Activated naive CD4-positive, alpha-beta T cell (primary cell): ENCODE measurements at regions not wholly inside any gene's neighbourhood (a gene's known extent, or its start where the extent isn't known, plus 50 kb on each side); places are given as distances from the start of the nearest gene placed in this dataset.

ENCODE experiments used
- DNase-seq, 4 experiments: peaks; one replicate each; lab custom pipeline; 2025; lab: John Stamatoyannopoulos, UW

GRCh38 chr17:74049167-74049966 lies 154.1 kb upstream of the RPL38 start:
- DNase-seq: no peak

GRCh38 chr17:74049967-74050458 lies 153.5 kb upstream of the RPL38 start:
- DNase-seq: no peak

- no peak for DNase-seq
Observed at GRCh38 chr17:74051348-74051747, 152.1 kb upstream of the RPL38 start.

DNA sequence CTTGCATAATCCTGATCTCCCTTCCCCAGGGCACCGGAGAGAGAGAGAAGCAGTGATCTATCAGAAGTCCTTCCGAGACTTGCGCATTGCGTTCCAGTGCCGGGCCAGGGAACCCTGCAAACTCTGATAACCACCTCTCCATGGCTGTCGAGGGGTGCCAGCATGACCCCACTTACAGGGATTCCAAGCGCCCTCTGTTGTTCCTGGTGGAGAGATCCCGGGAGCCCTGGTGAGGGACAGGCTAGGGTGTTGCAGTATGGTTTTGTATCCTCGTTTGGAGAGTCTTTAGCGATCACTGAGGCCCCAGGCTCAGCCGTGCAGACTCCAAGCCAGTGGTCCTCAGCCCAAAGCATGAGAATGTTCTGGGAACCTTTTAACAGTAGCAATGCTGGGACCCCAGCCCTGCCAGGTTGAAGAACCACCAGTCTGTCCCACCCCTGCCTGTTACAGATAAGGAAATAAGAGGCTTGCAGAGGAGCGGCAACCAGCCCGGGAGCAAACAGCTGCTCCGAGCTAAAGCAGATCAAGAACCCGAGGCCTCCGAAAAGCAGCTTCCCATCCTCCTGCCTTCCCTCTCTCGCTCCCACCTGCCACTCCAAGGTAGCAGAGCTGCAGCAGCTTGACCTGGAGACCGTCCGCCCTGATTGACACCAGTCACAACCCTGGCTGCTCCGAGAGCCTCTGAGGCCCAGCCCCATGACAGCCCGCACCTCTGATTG lies 150.3 kb upstream of the RPL38 start:
- no peak for DNase-seq

DNA sequence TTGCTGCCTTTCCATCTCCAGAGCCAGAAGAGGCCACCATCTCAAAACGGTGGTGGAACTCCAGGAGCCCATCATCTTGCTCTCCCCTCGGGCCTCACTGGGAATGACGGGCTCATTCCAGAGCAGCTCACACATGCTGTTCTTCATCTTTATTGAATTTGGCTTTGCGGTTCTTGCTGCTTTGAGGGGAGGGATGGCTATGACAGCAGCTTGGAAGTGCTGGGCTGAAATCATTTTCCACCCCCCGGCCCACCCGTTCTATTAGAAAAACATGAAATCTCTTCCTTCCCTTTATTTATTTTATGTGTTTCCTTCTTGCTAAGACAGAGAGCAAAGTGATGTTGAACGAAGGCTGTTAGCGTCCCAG lies 149.8 kb upstream of the RPL38 start:
- DNase-seq: no peak

DNA sequence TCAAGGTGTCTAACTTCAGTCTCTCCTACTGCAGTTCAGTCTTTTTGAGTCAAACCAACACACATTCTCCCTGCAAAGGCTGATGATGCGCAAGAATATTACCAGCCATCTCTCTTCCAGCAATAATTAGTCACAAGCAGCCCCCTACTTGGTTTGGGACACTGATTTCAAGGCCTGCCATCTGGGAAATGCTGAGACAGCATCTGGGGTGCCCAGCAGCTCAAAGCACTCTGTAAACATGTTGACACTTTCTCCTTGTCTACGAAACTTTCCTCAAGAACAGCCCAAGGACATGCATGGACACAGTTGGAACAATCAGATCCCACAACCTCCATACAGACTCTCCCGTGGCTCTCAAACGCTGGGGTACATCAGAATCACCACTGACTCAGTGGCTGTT lies 149.2 kb upstream of the RPL38 start:
- no peak for DNase-seq

DNA sequence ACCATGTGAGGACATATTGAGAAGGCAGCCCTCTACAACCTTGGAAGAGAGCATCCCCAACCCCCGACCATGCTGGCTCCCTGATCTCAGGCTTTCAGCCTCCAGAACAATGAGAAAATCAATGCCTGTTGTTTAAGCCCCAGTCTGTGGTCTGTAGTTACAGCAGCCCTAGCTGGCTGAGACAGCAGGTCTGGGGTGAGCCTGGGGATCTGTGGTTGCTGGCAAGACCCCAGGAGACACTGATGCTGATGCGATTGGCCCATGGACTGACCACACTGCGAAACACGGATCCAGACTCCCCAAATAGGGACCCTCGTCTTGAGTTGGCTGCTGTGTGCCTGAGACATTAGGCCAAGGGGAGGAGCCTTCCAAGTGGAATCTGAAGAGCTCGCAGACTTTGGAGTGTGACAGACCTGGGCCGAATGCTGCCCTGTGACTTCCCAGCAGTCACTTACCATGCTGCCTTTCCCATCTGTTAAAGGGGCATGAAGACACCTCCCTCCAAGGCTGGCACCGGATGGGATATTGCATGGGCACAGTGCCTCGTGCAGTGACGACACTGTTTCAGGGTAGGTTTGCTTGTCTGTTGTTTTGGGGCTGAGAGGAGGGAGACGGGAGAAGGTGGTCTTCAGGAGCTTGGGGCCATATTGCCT lies 147.8 kb upstream of the RPL38 start:
- no peak for DNase-seq

GRCh38 chr17:74059479-74060240 lies 143.8 kb upstream of the RPL38 start:
- DNase-seq: no peak

DNA sequence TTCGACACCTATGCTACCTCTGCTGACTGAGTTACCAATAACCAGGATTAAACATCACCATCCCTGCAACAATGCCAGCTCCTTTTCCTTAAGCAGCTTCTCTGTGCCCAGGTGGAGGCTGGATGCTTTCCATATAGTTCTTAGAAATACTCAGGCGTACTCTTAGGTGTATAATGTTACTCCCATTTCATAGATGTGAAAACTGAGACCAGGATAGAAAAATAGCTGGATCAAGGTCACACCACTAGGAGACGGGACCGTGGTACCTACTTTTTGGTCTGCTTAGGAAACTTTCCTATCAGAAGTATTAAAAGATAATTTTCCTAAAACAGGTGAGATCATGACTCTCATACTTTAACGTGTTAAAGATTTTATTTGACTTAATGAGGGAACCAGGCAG lies 141.7 kb upstream of the RPL38 start:
- DNase-seq: no peak

DNA sequence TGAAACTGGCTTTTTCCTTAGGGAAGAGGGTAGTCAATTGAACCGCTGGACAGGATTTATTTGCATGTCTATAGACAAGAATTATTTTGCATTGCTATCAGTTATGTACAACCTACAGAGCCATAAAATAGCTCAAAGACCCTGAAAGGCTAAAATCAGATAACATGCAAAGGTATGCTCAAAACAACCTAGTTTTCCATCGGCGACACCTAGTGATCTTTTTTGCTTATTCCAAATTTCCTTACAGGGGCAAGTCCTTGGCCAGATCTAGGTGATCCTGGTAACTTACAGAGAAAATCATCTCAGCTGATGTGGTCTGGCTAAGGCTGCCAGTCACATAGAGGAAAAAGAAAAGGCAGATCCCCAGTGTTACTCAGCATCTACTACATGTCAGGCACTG lies 141.2 kb upstream of the RPL38 start:
- no peak for DNase-seq

DNA sequence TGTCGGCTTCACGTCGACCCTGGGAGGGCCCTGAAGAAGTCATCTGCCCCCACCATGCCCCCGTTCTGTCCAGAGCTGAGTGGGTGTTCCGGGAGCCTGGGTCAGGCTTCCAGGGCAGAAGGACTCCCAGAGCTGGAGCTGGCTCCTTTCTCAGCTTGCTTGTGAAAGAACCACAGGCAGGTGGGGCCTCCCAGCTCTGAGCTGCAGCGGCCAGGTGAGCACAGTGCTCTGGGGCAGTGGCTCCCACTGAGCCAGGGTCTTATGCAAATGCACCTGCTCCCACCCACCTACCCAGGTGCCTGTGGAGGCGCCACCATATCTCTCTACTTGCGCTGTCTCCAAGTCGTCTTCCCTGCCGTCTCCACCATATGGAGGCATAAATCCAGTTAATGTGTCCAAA lies 140.0 kb upstream of the RPL38 start:
- no peak for DNase-seq

DNA sequence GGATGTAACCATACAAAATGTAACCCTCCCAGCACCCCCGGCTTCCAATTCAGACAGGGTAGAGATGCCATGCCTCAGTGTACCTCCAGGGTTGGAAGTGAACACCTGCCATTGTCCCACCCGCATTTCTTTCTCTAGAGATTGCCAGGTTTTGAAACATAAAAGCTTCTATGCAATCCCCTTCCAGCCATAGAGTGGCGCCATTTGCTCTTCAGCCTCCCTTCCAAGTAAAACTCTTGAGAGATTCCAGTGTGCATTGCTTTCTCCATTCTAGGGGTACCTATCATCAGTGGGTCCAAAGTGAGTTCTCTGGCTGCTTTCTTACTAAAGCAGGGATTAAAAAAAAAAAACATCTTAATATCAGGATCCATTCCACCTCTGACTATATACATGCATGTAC lies 133.1 kb upstream of the RPL38 start:
- no peak for DNase-seq

DNA sequence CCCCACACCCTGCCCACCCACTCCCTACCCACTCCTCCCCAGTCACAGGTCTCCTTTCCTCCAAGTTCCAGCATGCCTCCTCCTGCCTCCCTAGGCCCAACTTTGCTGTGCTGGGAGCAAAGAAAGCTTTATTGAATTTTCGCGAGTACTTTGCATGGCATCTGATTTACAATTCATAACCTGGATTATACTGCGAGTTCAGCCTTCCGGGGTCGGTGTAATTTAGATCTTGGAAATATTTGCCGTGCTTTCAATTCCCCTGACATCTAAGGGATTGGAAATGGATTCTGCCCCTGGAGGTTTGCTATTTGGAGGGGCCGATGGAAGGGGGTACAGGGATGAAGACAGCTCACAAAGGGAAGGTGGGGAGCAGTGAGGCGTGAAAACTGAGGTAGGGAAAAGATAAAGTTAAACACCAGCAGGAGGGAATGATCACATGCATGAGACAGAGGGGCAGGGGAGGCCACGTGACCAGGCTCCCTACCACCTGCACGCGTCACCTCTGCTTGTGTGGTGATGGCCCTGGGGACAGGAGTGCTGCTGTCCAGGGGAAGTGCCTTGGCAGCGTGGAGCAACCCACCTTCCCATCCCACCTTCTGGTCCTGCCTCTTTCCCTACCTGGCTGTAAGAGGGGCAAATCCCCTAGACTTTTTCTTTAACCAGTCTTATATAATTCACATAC lies 132.3 kb upstream of the RPL38 start:
- DNase-seq: no peak

DNA sequence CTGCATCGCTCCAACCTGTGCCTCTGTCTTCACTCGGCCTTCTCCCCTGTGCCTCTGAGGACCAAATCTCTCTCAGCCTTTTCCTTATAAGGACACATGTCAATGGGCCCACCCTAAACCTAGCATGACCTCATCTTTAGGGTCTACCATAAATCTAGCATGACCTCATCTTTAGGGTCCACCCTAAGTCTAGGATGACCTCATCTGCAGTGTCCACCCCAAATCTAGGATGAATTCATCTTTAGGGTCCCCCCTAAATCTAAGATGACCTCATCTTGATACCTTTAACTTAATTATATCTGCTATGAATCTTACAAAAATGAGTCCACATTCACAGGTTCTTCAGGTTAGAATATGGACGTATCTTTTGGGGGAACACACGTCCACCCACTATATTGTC lies 131.1 kb upstream of the RPL38 start:
- DNase-seq: no peak

GRCh38 chr17:74076446-74076845 lies 127.0 kb upstream of the RPL38 start:
- no peak for DNase-seq

DNA sequence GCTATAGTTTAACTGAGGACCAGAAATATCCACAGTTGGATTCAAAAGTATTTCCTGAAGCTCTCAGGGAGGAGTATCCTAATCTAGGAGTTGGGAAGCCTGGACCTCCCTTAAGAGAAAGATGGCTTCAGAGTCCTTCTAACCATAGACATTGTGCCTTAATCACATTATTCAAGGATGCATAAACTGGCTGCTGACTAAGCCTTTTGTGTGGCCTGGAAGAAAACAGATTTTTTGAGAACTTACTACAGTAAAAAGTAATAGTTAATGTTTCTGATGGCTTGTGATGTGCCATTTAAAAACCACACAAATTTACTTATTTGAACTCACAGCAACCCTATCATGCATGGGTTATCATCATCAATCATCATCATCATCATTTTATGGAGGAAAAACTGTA lies 126.2 kb upstream of the RPL38 start:
- DNase-seq: no peak

DNA sequence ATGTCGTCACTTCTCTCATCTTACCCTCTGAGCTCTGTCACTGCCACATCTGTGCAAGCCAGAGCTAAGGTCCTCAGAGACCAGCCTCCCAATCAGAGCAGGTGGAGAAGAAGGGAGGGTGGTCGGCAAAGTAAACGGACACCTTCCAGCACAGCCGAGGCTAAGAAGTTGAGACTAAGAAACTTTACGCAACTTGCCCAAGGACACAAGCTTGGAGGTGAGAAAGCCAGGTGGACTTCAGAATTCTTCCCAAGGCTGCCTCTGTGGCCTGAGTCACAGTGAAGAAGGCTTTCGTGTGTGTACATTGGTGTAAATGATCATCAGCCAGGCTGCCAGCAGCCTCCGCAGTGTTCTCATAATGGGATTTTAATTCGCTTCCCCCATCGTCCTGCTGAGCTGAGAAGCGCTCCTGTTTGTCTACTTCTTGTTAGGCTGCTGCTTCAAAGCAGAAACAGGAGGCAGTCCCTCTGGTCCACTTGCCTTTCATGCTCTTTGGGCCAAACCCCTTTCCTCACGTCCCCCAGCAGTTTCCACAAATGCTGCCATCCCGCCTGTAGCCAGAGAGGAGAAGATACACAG lies 125.0 kb upstream of the RPL38 start:
- no peak for DNase-seq

DNA sequence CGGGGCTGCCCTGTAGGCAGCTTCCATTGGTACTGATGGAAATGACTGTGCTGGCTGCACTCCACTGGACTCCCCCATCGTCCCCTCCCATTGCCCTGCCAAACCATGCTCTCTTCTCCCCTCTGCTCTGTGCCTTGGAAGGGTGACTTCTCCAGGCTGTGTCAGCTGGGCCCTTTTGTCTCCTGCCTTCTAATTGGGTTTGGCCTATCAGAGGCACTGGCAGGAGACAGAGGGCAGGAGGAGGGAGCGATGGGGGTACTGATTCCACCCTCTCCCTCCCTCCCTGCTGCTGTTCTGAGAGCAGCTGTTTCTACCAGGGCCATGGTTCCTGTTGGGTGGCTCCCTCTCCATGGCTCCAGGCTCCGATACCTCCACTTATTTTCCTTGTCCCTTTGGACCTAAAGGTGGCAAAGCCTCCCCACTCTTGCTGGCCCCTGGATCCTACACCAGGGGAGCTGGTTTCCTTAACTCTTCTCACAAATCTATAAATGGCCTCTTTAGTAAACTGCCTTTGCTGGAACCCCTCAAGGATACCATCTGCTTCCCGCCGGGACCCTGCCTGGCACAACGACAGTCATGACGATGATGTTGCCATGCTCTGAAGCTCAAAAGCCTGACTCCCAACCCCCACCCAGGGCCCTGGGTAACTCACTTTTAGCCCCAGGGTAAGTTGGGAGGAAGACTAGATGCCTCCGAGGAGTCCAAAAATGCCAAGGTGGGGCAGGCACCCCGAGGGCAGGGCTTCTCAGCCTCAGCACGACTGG lies 123.8 kb upstream of the RPL38 start:
- no peak for DNase-seq

GRCh38 chr17:74080656-74081582 lies 122.6 kb upstream of the RPL38 start:
- no peak for DNase-seq
